ENCODE measurements at regions not wholly inside any gene's neighbourhood (a gene's known extent, or its start where the extent isn't known, plus 50 kb on each side); places are given as distances from the start of the nearest gene placed in this dataset.

DNA sequence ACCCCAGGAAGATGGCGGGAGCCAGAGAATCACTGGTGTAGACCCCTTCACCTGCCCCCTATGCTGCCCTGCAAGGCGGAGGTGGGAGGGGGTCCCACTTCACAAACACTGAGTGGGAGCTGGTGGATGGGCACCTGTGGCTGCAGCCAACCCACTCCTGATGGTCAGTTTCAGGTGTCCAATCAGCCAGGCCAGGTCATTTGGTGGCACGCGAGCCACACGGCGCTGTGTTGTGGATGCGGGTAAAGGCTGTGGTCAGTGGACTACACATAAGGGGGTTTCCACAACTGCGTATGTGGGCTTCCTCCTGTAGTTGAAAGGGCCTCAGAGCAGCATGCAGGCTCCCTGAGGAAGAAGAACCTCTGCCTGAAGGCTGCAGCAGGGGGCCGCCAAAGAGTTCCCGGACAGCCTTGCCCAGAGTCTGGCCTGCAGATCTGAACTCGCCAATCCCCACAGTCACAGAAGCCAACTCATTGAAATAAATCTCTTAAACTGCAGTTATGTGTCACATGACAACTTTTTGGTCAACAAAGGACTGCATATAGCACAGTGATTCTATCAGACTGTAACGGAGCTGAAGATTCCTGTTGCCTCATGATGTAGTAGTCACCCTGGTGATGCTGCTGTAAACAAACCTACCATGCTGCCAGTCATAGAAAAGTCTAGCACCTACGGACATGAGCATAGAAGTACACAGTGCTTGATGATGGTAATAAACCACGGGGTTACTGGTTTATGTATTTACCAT, 284.7 kb upstream of the IRX2 start:
- Histone ChIP-seq H4K5ac (ENCODE audit: insufficient read length, low read depth, low read length) (no peak overlapping the region), H3K27me3 (replicated peaks in 1 of 4; ENCODE audit: control insufficient read depth in 3 of 4, extremely low read depth in 1 of 4, insufficient read depth in 3 of 4, low read length in 3 of 4) (peaks cover 0 to 2% (median 0%) of the 10 kb centered on the region in 4 experiments; a peak in 1 of 7 replicates), H2BK120ac (replicated peaks; ENCODE audit: low read depth, low read length) (no peak overlapping the region), H3K14ac (ENCODE audit: insufficient read length) (no peak overlapping the region), H4K91ac (replicated peaks; ENCODE audit: insufficient read length, low read length) (no peak overlapping the region), H3K9me3 (ENCODE audit: insufficient read depth in 2 of 2, low read depth in 1 of 2, low read length in 1 of 2) (no peaks in the 10 kb centered on the region), H3K23me2 (ENCODE audit: low read depth, low read length) (peaks cover 1% of the 10 kb centered on the region; the same call in 1 of the 2 replicates), H3K9ac (replicated peaks in 1 of 4; ENCODE audit: extremely low read depth in 1 of 4, low read depth in 3 of 4, low read length in 3 of 4) (no peak overlapping the region), H2BK15ac (ENCODE audit: low read length) (no peak overlapping the region), H3K36me3 (ENCODE audit: control insufficient read depth in 2 of 4, insufficient read depth in 4 of 4, low read length in 3 of 4) (no peaks in the 10 kb centered on the region), H2BK12ac (ENCODE audit: low read depth, low read length) (no peak overlapping the region), H4K8ac (ENCODE audit: extremely low read depth, insufficient read depth, low read length) (no peak overlapping the region), H2AK5ac (ENCODE audit: low read depth, low read length) (no peak overlapping the region), H3K79me2 (ENCODE audit: control insufficient read depth in 1 of 2, insufficient read depth in 2 of 2, low read length in 2 of 2) (no peaks in the 10 kb centered on the region), H3K4me2 (ENCODE audit: insufficient read depth in 1 of 2, low read depth in 2 of 2, low read length in 2 of 2) (no peak overlapping the region), H3K23ac (ENCODE audit: insufficient read length) (no peak overlapping the region), H3K4me1 (replicated peaks in 1 of 4; ENCODE audit: control insufficient read depth in 3 of 4, insufficient read depth in 4 of 4, low read length in 3 of 4) (peaks cover 0 to 6% (median 0%) of the 10 kb centered on the region in 4 experiments; a peak in 1 of 7 replicates), H2BK20ac (ENCODE audit: low read length) (no peak overlapping the region), H3K56ac (replicated peaks; ENCODE audit: insufficient read length, low read depth, low read length) (no peak overlapping the region), H4K20me1 (replicated peaks in 1 of 2; ENCODE audit: control insufficient read depth in 1 of 2, insufficient read depth in 2 of 2, low read length in 2 of 2) (peaks cover 0 to 2% of the 10 kb centered on the region in 2 experiments), H3K4ac (replicated peaks; ENCODE audit: insufficient read length, low read depth, low read length) (no peak overlapping the region), H3K4me3 (ENCODE audit: extremely low read depth in 1 of 4, insufficient read depth in 2 of 4, low read depth in 3 of 4, low read length in 4 of 4) (no peak overlapping the region), H2AFZ (ENCODE audit: low read length) (no peak overlapping the region), H3K79me1 (ENCODE audit: low read depth, low read length) (no peaks in the 10 kb centered on the region), H3K18ac (ENCODE audit: extremely low read depth, low read length) (no peak overlapping the region), H2BK5ac (ENCODE audit: low read depth, low read length) (no peak overlapping the region), H3K27ac (ENCODE audit: low read depth, low read length) (no peak overlapping the region)
- FAIRE-seq (no peak), DNase-seq (ENCODE audit: low read depth in 1 of 2, low spot score in 2 of 2) (no peak)
- TF ChIP-seq TCF12 (IDR thresholded peaks at IDR 0.05; ENCODE audit: low read depth, low read length): no peak
- no peak for TF ChIP-seq TAF1 (IDR thresholded peaks at IDR 0.05; ENCODE audit: low read depth, low read length)
- no peak for TF ChIP-seq SUZ12 (IDR thresholded peaks at IDR 0.05; ENCODE audit: low read length)
- no peak for TF ChIP-seq CBX8 (IDR thresholded peaks at IDR 0.05; ENCODE audit: borderline replicate concordance, low read depth, low read length)
- no peak for TF ChIP-seq RFX5 (IDR thresholded peaks at IDR 0.05; ENCODE audit: borderline replicate concordance, low read depth, low read length)
- TF ChIP-seq KDM1A (IDR thresholded peaks at IDR 0.05; ENCODE audit: borderline replicate concordance, low read length): no peak
- TF ChIP-seq JUN (IDR thresholded peaks at IDR 0.05; ENCODE audit: low read depth, low read length): no peak
- ChIA-PET CTCF (ENCODE audit: partially characterized antibody) (interaction anchor here (0.8 to 1.4 kb wide), 3 partner anchors 16 to 160 kb away, joined by 3 to 5 read pairs (median 3); no protein-coding TSS in a partner anchor), POLR2A (ENCODE audit: partially characterized antibody) (no interaction called here)
- WGBS, 2 experiments (ENCODE audit: extremely low coverage in 1 of 2, insufficient coverage in 1 of 2, insufficient read length in 1 of 2, insufficient replicate concordance in 2 of 2, low coverage in 1 of 2, low lambda C conversion rate in 2 of 2, missing lambda C conversion rate in 1 of 2): 90% methylated on average over 14 of the region's 14 CpGs; no CpG with 5 or more reads in 1 of the 2 experiments
